GM19193 (cell line): ENCODE measurements at regions not wholly inside any gene's neighbourhood (a gene's known extent, or its start where the extent isn't known, plus 50 kb on each side); places are given as distances from the start of the nearest gene placed in this dataset.

ENCODE experiments used
- POLR2A ChIP-seq: IDR thresholded peaks from 4 replicates; pipeline ENCODE4 v1.6.1; 2011; ENCODE audit not compliant: insufficient read depth, insufficient read length; ENCODE audit errors: extremely low read depth

DNA sequence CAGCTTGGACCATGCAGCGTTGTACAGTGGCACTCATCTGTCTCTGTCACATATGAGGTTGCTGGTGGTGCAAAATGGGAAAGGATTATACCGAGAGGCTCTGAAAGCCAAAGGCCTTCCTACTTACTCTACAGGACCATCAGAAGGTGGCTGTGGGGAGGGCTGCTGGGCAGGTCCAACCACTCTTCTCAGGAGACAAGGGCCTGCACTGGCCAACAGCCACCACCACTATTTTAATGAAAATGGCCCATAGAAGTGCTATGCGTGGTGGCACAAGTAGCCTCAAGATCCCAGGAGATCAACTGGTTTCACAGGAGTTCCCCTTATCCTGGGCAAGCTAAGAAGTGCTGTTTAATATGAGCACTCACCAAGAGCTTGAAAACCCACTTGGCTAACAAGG, 52.3 kb downstream of the MRPL57 start:
- TF ChIP-seq POLR2A: no peak

DNA sequence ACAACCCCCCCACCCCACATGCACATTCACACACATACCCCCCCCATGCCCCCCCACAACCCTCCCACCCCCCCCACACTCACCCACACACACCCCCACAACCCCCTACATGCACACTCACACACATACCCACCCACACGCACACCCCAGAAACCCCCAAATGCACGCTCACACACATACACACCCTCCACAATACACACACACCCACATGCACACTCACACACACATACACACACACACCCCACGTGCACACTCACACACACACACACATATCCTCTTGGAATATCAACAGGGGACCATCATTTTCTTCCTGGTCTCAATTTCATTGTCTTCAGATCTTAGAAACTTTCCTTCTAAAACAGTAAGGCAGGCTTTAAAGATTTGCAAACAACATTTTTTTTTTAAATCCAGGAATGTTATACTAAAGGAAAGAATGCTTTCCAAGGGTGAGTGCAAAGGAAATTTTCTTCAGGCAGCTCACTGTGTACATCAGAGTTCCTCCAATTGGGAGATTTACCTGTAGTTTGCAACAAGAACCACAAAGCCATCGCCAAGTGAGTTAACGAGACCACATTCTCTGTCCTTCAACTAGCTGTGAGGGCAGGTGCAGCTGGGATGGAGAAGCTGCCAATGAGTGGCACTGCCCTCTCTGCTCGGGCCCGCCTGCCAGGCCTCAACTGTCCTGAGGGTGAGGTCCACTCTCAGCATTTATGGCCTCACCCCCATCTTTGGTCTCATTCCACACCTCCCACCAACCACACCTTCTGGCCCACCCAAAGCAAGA, 53.0 kb downstream of the MRPL57 start:
- no peak for TF ChIP-seq POLR2A

DNA sequence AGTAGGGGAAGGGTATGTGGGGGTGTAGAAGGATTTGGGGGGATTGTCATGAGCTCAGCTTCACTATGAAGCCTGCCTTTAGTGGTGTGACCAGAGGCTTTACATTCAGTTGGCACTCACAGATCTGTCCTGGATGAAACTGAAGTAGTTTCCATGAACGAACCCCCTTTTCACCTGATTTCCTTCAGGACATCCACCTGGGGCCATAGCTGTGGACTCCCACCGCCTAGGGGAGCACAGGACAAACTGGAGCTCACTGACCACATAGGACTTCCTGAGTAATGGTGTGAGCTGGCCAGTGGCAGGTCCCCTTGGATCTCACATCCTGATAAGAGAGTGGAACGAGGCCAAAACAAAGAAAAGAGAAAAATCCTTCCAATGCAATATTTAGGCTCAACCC, 54.1 kb downstream of the MRPL57 start:
- TF ChIP-seq POLR2A: no peak

DNA sequence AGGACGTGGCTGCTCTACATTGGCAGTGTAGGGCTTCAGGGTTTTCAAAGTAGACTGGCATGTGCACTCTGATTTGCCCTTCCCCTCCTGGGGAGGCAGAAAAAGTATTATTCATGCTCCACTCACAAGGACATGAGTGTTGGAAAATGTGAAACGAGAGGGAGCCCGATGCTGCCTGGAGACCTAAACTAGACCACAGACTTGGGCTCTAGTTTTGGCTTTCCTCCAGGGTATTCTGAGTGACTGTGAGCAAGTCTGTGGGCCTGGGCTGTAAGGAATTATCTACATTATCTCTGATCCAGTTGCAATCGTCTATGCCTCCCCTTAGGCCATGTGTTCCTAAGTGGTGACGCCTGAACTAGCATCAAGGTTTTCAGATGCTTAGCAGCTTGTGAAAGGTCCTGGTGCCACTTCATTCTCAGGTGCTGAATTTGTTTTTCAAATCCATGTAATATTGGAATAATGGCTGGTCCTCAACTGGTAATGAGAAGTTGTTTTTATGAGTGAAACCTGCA, 55.0 kb downstream of the MRPL57 start:
- no peak for TF ChIP-seq POLR2A

DNA sequence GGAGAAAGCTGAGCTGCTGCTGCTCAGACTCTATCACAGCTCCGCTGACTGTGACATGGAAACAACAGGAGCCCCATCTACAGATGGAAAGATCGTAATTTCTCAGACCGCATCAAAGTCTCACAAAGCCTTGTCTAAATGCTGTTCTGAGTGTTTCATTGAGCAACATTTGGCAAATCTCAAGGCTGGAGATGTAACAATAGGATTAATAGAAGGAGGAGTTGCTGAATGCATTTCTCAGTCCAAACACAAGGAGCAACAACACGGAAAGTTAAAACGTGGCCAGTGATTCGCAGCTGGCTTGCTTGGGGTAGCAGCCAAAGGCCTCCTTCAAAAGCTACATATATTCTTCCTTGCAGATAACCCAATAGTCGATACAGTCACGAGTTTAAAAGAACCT, 55.7 kb downstream of the MRPL57 start:
- TF ChIP-seq POLR2A: no peak

DNA sequence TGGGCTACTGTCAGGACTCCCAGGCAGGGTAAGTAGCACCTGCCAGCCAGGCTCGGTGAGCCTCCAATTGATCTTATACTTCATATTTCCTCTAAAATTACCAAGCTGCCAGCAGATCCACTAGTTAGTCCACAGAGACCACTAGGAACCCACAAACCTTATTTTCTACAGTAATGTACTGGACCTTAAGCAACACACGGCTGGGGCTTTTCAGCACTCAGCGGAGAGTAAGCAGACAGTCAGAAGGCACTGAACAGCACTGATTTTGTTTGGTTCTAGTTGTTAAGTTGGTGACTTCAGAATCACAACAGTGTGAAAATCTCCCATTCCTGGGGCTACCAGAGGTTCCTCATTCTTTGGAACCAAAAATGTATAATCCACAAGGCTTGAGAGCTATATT, 56.1 kb downstream of the MRPL57 start:
- TF ChIP-seq POLR2A: no peak

DNA sequence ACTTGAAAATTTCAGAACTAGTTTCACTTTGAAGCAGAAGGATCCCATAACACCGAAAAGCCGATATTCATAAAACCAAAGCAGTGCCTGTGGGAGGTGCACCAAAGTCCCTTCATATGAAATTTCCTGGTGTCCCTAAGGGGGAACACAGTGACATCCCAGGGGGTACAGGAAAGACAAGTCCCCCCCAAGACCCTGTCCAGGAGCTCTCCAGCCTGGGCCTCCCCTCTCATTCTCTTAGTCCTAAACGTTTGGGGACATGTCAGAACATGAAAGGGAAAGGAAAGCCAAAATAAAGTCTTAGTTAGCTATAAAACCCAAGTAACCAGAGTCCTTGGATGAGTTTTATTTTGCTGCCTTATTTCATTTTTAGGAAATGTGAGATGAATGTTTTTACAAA, 56.6 kb downstream of the MRPL57 start:
- no peak for TF ChIP-seq POLR2A

DNA sequence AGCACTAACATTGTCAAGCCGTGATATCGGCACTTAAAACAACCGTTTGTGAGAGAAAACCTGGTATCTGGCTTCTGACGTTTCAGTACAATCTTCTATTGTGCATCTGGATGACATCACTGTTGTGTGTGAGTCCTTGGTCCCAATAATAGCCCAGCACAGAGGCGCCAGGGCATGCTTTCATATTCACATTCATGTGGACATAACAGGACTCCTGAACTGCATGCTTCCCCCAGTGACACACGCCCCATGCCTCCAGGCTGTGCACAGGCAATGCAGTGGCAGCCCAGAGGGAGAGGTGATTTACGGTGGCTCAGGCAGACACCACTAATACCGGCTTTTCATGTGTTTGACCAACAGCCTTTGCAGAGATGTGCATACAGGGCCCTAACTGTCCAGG, 58.1 kb downstream of the MRPL57 start:
- TF ChIP-seq POLR2A: no peak

DNA sequence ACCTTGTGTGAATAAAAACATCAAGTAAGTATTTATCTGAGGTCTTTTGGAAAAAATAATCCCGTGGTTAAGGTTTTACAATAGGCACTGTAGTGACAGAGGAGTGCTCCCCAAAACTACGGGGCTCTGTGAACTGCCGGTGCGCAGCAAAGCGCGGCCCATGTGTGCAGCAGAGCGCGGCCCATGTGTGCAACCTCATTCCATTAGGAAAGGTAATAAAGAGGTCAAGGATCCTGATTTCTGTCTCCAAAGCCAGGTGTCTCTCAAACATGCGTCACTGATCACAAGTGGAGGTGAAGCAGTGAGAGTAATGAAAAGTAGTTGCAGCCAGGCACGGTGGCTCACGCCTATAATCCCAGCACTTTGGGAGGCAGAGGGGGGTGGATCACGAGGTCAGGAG, 58.7 kb downstream of the MRPL57 start:
- TF ChIP-seq POLR2A: no peak

DNA sequence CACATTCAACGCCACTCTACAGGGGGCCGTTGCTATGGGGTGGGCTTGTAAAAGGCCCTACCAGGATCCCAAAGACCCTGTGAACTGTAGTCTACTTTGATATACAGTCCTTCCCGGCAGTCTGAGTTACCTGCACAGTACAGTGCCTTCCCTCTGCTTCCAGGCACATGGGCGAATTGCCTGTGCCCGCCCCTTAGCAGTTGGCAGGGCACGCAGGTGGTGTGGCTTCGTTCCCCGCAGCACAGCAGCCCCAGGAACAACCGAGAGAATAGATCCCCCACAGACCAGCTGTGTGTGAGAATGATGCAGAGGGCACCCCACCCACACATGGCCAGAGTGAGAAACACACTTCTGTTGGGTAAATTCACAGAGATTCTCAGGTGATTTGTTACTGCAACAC, 60.6 kb downstream of the MRPL57 start:
- TF ChIP-seq POLR2A: no peak

DNA sequence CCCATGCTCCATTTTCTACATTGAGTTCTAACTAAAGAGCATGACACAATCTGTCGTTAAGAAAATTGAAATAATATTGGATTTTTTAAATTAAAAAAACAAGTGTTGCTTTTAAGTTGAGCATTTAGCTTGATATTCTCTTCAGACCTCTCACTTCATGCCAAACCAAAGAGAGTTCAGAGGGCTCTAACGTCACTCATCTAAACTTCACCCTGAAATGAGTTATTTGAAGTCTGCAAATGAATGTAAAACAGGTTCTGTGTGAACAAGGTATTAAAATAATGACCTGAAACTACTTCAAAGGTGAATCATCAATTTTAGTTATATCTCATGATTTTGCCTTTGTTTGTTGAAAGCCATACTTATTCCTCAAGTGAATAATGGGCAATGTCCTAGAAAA, 61.8 kb downstream of the MRPL57 start:
- no peak for TF ChIP-seq POLR2A

DNA sequence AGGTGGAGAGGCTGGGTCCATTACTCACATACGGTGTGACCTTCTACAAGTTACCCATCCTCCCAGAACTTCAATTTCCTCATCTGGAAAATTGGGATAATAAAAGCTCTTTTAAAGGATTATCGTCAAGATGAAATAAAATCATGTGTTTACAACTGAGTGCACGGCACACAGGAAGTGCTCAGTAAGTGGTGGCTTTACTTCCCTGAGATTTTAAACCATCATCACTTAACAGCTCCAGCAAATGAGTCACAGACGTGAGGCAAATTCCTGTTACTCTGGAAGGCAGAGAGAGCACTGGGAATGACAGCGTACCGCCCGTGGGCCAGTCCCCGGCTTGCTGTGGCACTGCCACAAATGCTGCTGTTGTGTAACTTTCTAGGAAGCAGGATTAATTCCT, 64.1 kb downstream of the MRPL57 start:
- TF ChIP-seq POLR2A: no peak

DNA sequence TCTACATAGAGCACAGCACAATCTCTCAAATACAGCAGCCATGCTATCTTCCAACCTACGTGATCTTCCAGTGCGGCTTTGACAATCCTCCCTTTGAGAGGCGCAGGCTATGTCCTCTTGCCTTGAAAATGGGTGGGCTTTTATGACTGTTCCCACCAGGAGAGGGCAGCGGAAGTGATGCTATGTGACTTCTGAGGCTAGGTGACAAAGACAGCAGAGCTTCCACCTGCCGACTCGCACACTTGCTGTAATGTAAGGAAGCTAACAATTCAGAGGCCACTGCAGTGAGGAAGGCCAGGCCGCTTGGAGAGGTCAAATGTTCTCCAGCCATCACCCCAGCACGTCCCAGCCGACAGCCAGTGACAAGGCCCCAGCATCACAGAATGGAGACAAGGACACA, 65.8 kb downstream of the MRPL57 start:
- no peak for TF ChIP-seq POLR2A

DNA sequence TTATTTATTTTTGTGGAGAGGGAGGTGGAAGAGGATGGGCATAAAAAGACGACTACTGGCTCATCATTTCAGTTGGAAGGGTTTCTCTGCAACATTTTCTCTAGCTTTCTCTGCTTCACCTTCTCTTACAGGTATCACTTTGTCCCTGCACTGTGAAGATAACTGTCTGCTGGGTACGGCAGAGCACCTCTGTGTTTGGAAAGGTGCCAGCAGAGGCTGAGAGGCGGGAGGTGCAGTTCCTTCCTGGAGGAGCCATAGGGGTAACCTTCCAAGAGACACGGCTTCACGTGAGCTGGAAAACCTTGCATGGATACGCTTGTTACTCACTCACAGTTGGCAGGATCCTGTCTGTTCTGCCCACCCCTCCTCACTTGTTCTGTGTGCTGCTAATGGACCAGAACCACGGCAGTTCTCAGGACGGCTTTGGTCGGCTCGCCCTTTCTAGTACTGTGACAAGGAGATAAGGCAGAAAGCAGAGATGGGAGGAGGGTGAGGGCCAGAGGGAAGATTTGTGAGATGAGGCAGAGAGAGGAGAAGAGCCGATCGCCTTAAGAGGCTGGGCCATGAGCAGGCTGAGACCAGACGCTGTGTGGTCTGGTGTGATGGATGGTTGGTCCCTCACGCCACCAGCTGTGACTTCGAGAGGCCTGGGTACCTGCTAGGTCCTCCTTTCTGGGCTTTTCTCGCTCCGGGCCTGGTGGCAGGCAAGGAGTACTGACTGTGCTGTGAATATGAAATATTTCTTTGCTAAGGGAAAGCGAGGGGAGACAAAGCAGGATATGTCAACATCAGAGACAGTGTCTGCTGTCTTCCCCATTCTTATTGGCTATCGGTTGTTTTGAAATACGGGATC, 66.8 kb downstream of the MRPL57 start:
- no peak for TF ChIP-seq POLR2A

DNA sequence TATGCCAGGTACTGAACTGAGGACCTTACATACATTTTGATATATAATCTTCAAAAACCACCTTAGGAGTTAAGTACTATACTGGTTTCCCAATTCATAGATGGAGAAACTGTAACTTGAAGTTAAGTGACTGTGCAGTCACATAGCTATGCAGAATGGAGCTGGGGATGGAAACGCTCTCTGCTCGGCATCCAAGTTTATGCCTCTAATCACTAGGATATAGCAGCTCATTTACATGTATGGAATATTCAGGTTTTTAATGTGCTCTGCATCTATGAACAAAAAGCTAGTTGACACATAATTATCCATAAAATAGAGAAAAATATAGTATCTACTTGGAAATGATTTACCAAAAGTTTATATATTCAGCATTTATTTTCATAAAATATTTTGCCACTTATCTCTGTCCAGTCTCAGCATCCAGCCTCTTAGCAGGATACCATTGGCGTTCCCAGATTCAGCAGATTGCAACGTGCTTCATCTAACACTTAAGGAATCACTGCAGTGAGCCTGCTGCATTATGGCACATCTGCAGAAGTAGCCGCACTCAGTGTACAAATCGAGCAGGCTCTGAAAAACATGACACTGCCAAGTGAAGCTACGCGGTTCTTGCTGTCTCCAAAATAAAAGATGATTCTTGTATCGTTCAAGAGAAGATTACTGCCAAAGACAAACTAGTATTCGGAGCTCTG, 70.4 kb downstream of the MRPL57 start:
- no peak for TF ChIP-seq POLR2A

DNA sequence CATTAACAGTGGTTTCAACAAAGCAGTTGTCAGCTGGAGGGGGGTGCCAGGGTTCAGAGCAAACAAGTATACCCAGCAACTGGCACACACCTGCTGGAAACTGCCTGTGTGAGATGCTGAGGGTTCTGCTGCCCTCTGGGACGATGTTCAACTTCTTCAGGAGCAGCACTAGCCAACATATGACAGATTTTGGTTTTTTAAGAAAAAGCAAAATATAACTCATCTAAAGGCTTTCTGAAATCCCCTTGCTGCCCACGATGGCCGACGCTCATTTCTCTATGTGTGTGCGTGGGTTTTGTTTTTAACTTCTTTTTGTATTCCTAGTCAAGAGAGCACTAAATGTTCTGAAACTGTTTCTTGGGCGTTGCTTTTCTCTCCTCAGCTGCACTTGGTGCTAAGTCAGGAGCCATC, 79.9 kb downstream of the MRPL57 start:
- TF ChIP-seq POLR2A: no peak

DNA sequence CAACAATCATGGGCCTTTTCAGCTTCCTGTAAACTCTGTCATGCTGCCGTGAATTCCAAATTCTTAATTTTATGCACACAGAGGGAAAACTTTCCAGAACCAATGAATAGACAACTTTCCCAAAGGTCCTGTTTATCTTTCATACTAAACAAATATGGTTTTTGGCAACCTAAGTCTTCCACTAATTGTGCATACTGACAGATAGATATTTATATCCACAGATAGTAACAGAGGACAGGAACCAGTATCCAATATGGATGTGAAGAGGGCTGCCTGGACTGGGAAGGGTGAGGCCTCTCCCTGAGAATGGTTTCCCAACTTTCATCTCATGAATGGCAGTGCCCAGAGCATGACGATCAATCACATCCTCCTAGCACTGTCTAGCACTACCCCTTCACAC, 80.4 kb downstream of the MRPL57 start:
- no peak for TF ChIP-seq POLR2A
